ENCODE measurements at regions not wholly inside any gene's neighbourhood (a gene's known extent, or its start where the extent isn't known, plus 50 kb on each side); places are given as distances from the start of the nearest gene placed in this dataset.

- Histone ChIP-seq H3K4me3 (ENCODE audit: low read length) (no peak overlapping the region), H3F3A (ENCODE audit: insufficient read depth, low read length, poor library complexity, severe bottlenecking) (no peaks in the 10 kb centered on the region), H3K36me3 (ENCODE audit: insufficient read depth, low read length) (no peaks in the 10 kb centered on the region), H4K20me1 (ENCODE audit: insufficient read depth) (no peaks in the 10 kb centered on the region), H3K4me2 (ENCODE audit: low read length) (no peak overlapping the region), H3K9me3 (ENCODE audit: low read length) (no peaks in the 10 kb centered on the region), H3K79me2 (replicated peaks; ENCODE audit: insufficient read depth, low read length) (no peaks in the 10 kb centered on the region), H3K27me3 (ENCODE audit: insufficient read depth, low read depth, low read length) (no peaks in the 10 kb centered on the region), H3K9me2 (ENCODE audit: insufficient read depth, low read length) (no peaks in the 10 kb centered on the region), H2AFZ (ENCODE audit: low read depth, low read length) (no peak overlapping the region), H3K9ac (ENCODE audit: low read length) (no peak overlapping the region), H3K27ac (ENCODE audit: low read length) (no peak overlapping the region)
- no peak for TF ChIP-seq RAD21 (conservative IDR thresholded peaks at IDR 0.05)
- TF ChIP-seq CTCF (IDR thresholded peaks at IDR 0.05; ENCODE audit: poor library complexity, severe bottlenecking), result no peak
- TF ChIP-seq MXI1 (conservative IDR thresholded peaks at IDR 0.05; ENCODE audit: poor library complexity, severe bottlenecking), result no peak
Observed at GRCh38 chr4:120528428-120528827, 394.1 kb downstream of the PRDM5 start.

GRCh38 chr4:120526033-120526432, 396.5 kb downstream of the PRDM5 start:
- no peak overlapping the region for H3K9ac ChIP-seq (ENCODE audit: low read length)
- H3K4me2 ChIP-seq (ENCODE audit: low read length), result no peak overlapping the region
- H4K20me1 ChIP-seq (ENCODE audit: insufficient read depth), result no peaks in the 10 kb centered on the region
- no peaks in the 10 kb centered on the region for H3K79me2 ChIP-seq (replicated peaks; ENCODE audit: insufficient read depth, low read length)
- no peak overlapping the region for H2AFZ ChIP-seq (ENCODE audit: low read depth, low read length)
- H3F3A ChIP-seq (ENCODE audit: insufficient read depth, low read length, poor library complexity, severe bottlenecking), result no peaks in the 10 kb centered on the region
- H3K27me3 ChIP-seq (ENCODE audit: insufficient read depth, low read depth, low read length), result no peaks in the 10 kb centered on the region
- H3K9me3 ChIP-seq (ENCODE audit: low read length), result no peaks in the 10 kb centered on the region
- TF ChIP-seq CTCF (IDR thresholded peaks at IDR 0.05; ENCODE audit: poor library complexity, severe bottlenecking), result no peak
- H3K36me3 ChIP-seq (ENCODE audit: insufficient read depth, low read length), result no peaks in the 10 kb centered on the region
- H3K27ac ChIP-seq (ENCODE audit: low read length), result no peak overlapping the region
- no peaks in the 10 kb centered on the region for H3K9me2 ChIP-seq (ENCODE audit: insufficient read depth, low read length)
- no peak overlapping the region for H3K4me3 ChIP-seq (ENCODE audit: low read length)

- no peak for TF ChIP-seq EZH2 (IDR thresholded peaks at IDR 0.05; ENCODE audit: borderline replicate concordance, insufficient read depth, low read length, poor library complexity, severe bottlenecking)
- TF ChIP-seq EP300 (conservative IDR thresholded peaks at IDR 0.05; ENCODE audit: poor library complexity, severe bottlenecking), result no peak
- no peak for TF ChIP-seq CTCF (IDR thresholded peaks at IDR 0.05; ENCODE audit: poor library complexity, severe bottlenecking)
- no peak for TF ChIP-seq MXI1 (conservative IDR thresholded peaks at IDR 0.05; ENCODE audit: poor library complexity, severe bottlenecking)
- TF ChIP-seq REST (IDR thresholded peaks at IDR 0.05; ENCODE audit: borderline replicate concordance), result no peak
- TF ChIP-seq TAF1 (IDR thresholded peaks at IDR 0.05; ENCODE audit: low read depth), result no peak
- TF ChIP-seq POLR2AphosphoS5 (IDR thresholded peaks at IDR 0.05), result no peak
- TF ChIP-seq SMC3 (conservative IDR thresholded peaks at IDR 0.05; ENCODE audit: poor library complexity), result no peak
- TF ChIP-seq RAD21 (conservative IDR thresholded peaks at IDR 0.05), result no peak
Observed at GRCh38 chr4:120525106-120525505, 397.4 kb downstream of the PRDM5 start.

More at GRCh38 chr4:120525106-120525505, 397.4 kb downstream of the PRDM5 start:
- H2AFZ ChIP-seq (ENCODE audit: low read depth, low read length), result no peak overlapping the region
- H3K4me3 ChIP-seq (ENCODE audit: low read length), result no peak overlapping the region
- no peak overlapping the region for H3K4me2 ChIP-seq (ENCODE audit: low read length)
- H3F3A ChIP-seq (ENCODE audit: insufficient read depth, low read length, poor library complexity, severe bottlenecking), result no peaks in the 10 kb centered on the region
- H3K36me3 ChIP-seq (ENCODE audit: insufficient read depth, low read length), result no peaks in the 10 kb centered on the region
- H3K9me2 ChIP-seq (ENCODE audit: insufficient read depth, low read length), result no peaks in the 10 kb centered on the region
- H3K79me2 ChIP-seq (replicated peaks; ENCODE audit: insufficient read depth, low read length), result no peaks in the 10 kb centered on the region
- H3K27ac ChIP-seq (ENCODE audit: low read length), result no peak overlapping the region
- no peak overlapping the region for H3K9ac ChIP-seq (ENCODE audit: low read length)
- no peaks in the 10 kb centered on the region for H3K27me3 ChIP-seq (ENCODE audit: insufficient read depth, low read depth, low read length)
- no peaks in the 10 kb centered on the region for H3K9me3 ChIP-seq (ENCODE audit: low read length)
- no peaks in the 10 kb centered on the region for H4K20me1 ChIP-seq (ENCODE audit: insufficient read depth)
